ENCODE measurements at regions not wholly inside any gene's neighbourhood (a gene's known extent, or its start where the extent isn't known, plus 50 kb on each side); places are given as distances from the start of the nearest gene placed in this dataset.

DNA sequence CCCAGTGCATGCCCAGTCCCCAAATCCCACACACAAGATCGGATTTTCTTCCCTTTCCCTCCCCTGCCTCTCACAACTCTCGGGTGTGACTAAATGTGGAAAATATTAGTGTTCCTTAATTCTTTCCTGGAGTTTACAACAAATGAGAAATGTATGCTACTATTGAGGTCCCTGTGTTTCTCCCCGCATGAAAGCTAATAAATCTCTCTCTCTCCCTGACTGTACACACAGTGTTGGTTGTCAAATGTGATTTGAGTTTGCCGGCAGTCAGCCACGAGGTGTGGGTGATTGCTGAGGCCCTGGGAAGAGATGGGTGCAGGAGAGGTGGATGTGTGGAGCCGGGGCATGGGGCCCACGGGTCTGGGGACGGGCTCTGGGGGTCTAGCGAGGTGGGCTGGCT lies 161.4 kb upstream of the IQSEC1 start:
- TF ChIP-seq POLR2A (IDR thresholded peaks at IDR 0.05) (no peak), POLR2AphosphoS5 (IDR thresholded peaks at IDR 0.05) (no peak)
- TF ChIP-seq, protein P1, sequence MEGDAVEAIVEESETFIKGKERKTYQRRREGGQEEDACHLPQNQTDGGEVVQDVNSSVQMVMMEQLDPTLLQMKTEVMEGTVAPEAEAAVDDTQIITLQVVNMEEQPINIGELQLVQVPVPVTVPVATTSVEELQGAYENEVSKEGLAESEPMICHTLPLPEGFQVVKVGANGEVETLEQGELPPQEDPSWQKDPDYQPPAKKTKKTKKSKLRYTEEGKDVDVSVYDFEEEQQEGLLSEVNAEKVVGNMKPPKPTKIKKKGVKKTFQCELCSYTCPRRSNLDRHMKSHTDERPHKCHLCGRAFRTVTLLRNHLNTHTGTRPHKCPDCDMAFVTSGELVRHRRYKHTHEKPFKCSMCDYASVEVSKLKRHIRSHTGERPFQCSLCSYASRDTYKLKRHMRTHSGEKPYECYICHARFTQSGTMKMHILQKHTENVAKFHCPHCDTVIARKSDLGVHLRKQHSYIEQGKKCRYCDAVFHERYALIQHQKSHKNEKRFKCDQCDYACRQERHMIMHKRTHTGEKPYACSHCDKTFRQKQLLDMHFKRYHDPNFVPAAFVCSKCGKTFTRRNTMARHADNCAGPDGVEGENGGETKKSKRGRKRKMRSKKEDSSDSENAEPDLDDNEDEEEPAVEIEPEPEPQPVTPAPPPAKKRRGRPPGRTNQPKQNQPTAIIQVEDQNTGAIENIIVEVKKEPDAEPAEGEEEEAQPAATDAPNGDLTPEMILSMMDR (IDR thresholded peaks at IDR 0.05): no peak

Data from stomach (tissue), 4 donors.